Cardiac muscle cell (in vitro differentiated cells and primary cell): ENCODE measurements at regions not wholly inside any gene's neighbourhood (a gene's known extent, or its start where the extent isn't known, plus 50 kb on each side); places are given as distances from the start of the nearest gene placed in this dataset.

ENCODE experiments used
- DNase-seq, 2 donors: peaks; one replicate each; pipeline versions ENCODE4 v3.0.0 to v3.0.0-alpha.2; 2010 to 2017; ENCODE audit warnings: low read depth in 1 of 2, low spot score in 1 of 2
- H3K27ac ChIP-seq: fragments of 200-600 bp; sonication (generic); 2 replicates; pipeline ENCODE4 v1.5.1; 2016
- H3K27me3 ChIP-seq: fragments of 200-600 bp; sonication (generic); 2 replicates; pipeline ENCODE4 v1.6.0; 2016; ENCODE audit warnings: control low read depth
- H3K36me3 ChIP-seq: fragments of 200-600 bp; sonication (generic); 2 replicates; pipeline ENCODE4 v1.5.1; 2016; ENCODE audit warnings: control low read depth
- H3K4me1 ChIP-seq: fragments of 200-600 bp; sonication (generic); 2 replicates; pipeline ENCODE4 v1.8.1; 2017; ENCODE audit warnings: low read depth, mild to moderate bottlenecking, mixed run types
- H3K4me3 ChIP-seq: fragments of 200-600 bp; sonication (generic); 2 replicates; pipeline ENCODE4 v1.5.1; 2016; ENCODE audit warnings: mild to moderate bottlenecking
- H3K9me3 ChIP-seq: fragments of 200-600 bp; sonication (generic); 2 replicates; pipeline ENCODE4 v1.5.1; 2017; ENCODE audit warnings: low read depth, mild to moderate bottlenecking, control low read depth
- TF ChIP-seq, protein P1 (sequence below): IDR thresholded peaks from 2 replicates; pipeline ENCODE4 v1.5.1; 2012; ENCODE audit warnings: low read depth, mild to moderate bottlenecking, low read length

DNA sequence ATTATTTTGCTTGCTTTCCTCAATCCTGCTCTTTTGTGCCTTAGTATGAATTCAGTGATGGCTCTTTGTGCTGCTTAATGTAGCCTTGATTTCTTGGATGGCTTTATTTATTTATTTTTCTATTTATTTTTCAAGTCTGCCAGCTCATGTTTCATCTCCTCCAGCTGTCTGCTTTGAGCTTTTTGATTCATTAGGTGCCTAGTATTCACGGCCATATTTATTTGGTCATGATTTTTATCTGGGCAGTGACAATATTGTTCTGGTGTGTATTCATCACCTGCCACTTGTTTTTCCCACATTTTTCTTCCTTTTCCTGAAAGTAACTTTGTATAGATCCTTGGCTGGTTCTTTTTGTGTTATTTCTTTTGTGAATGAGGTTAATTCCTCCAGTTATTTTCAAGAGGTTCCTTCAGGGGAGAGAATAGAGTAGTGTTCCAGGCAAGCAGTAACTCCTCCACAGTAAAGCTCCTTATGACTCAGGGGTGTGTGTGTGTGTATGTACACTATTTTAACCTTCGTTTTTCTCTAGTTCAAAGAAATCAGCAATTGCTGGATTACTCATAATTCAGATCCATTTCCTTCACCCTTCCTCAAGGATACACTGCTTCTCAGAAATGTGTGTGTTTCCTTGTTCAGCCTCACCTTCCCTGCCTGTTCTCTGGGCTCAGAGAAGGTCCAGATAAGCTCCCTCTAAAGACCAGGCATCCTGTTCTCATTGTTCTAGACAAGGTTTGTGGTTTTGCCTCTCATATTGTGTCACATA is 51.6 kb upstream of the PMCH start:
- H3K9me3 ChIP-seq: no peaks in the 10 kb centered on the region
- no peak for DNase-seq
- no peak overlapping the region for H3K4me3 ChIP-seq
- no peaks in the 10 kb centered on the region for H3K27me3 ChIP-seq
- no peaks in the 10 kb centered on the region for H3K36me3 ChIP-seq
- H3K27ac ChIP-seq: no peak overlapping the region
- H3K4me1 ChIP-seq: no peaks in the 10 kb centered on the region
- TF ChIP-seq, protein P1, sequence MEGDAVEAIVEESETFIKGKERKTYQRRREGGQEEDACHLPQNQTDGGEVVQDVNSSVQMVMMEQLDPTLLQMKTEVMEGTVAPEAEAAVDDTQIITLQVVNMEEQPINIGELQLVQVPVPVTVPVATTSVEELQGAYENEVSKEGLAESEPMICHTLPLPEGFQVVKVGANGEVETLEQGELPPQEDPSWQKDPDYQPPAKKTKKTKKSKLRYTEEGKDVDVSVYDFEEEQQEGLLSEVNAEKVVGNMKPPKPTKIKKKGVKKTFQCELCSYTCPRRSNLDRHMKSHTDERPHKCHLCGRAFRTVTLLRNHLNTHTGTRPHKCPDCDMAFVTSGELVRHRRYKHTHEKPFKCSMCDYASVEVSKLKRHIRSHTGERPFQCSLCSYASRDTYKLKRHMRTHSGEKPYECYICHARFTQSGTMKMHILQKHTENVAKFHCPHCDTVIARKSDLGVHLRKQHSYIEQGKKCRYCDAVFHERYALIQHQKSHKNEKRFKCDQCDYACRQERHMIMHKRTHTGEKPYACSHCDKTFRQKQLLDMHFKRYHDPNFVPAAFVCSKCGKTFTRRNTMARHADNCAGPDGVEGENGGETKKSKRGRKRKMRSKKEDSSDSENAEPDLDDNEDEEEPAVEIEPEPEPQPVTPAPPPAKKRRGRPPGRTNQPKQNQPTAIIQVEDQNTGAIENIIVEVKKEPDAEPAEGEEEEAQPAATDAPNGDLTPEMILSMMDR: no peak
